ENCODE measurements at regions not wholly inside any gene's neighbourhood (a gene's known extent, or its start where the extent isn't known, plus 50 kb on each side); places are given as distances from the start of the nearest gene placed in this dataset.
A peak's percentile ranks its signal among the peaks of the same experiment; 100 is the strongest.
"Not testable (repeated sequence)": the region's sequence is repeated elsewhere in the genome, so short reads cannot be mapped to it uniquely, and the experiment has no call there.

GRCh38 chr7:91692800-91693199 is 187.7 kb downstream of the MTERF1 start:
- DNase-seq (ENCODE audit: low spot score) = no peak

DNA sequence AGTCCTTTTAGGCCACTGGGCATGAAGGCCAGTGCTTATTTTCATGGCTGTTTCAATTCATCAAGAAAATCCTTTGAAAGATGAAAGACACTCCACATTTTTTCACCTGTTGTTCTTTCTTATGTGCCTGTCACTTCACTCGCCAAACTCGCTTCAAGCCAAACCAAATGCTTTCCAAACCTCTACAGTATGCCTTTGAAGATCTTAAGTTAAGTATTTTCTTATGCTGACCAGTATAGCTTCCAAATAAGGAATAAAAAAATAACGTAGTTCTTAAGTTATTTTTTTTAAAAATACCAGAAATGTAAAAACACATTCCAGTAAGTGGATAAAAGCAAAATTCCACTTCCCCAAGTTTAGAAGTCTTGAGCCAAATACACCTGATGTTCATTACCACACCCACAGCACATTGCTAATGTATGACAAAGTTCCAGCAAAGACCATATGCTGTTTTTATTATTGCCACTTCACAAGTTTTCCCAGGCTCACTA is 186.1 kb downstream of the MTERF1 start:
- DNase-seq (ENCODE audit: low spot score) = peak; percentile 35

- no peak for DNase-seq (ENCODE audit: low spot score)
These were observed 169.6 kb downstream of the MTERF1 start for GRCh38 chr7:91710881-91711280.

DNA sequence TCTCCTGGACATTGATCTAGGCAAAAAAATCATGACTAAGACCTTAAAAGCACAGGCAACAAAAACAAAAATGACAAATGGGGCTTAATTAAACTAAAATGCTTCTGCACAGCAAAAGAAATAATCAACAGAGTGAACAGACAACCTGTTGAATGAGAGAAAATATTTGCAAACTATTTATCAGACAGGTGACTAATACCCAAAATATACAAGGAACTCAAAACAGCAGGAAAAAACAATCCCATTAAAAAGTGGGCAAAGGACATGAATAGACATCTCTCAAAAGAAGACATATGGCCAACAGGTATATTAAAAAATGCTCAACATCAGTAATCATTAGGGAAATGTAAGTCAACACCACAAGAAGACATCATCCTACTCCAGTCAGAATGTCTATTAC is 166.8 kb downstream of the MTERF1 start:
- no peak for DNase-seq (ENCODE audit: low spot score)

DNA sequence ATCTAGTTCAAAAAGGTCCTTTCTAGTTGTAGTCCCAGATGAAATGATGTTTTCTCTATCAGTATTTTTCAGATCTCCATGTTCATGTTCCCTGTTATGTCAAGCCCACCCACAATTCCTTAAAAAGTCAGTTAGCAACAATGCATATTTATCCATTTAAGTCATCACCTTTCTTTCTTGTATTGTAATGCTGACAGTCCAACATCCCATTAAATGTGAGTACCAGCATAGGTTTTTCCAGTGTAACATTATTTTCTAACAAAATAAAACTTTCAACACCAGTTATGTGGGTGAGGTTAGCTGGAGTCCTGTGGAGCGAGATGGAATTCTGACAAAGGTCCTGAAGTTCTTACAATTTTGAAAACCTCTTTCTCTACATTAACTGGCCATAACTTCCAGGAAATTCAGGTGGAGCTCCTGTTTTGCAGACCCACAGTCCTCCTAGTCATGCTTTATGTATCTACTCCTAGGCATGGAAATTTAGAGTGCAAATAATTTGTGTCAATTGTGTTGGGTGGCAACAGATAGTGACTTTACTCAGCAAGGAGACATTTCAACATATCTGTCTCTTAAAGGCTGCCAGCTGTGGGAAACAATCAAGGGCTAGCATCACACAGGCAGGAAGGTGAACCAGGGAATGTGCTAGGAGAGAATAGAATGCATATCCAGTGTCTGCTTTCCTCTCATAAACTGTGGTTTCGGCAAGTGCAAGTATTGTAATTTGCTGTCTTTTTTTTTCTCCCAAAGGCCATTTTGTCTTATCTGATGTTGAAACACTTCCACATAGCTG is 162.6 kb downstream of the MTERF1 start:
- no peak for DNase-seq (ENCODE audit: low spot score)

DNA sequence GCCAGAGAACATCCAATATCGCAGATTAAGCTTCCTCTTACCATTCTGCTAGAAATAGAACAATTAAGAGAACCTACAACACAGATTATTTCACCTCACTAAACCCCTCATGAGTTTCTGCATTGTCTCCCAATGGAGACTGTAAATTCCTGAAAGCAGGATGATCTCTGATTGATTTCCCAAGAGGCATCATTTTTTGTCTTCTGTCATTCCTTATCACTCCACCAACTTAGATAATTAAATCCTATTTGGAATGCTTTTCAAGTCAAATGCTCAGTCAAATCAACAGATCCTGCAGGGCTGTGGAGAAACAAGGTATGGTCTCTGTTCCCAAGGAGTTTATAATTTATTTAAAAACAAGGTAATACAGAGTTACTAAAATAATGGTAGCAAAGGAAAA is 161.5 kb downstream of the MTERF1 start:
- DNase-seq (ENCODE audit: low spot score) = no peak

GRCh38 chr7:91720260-91720937 is 160.1 kb downstream of the MTERF1 start:
- DNase-seq (ENCODE audit: low spot score) = no peak

GRCh38 chr7:91722831-91723230 is 157.7 kb downstream of the MTERF1 start:
- DNase-seq (ENCODE audit: low spot score) = no peak

GRCh38 chr7:91729046-91729445 is 151.5 kb downstream of the MTERF1 start:
- not testable (repeated sequence) for DNase-seq (ENCODE audit: low spot score)

- no peak for DNase-seq (ENCODE audit: low spot score)
These were observed 148.5 kb downstream of the MTERF1 start for GRCh38 chr7:91731976-91732375.

GRCh38 chr7:91749418-91749817 is 131.1 kb downstream of the MTERF1 start:
- DNase-seq (ENCODE audit: low spot score) = no peak

DNA sequence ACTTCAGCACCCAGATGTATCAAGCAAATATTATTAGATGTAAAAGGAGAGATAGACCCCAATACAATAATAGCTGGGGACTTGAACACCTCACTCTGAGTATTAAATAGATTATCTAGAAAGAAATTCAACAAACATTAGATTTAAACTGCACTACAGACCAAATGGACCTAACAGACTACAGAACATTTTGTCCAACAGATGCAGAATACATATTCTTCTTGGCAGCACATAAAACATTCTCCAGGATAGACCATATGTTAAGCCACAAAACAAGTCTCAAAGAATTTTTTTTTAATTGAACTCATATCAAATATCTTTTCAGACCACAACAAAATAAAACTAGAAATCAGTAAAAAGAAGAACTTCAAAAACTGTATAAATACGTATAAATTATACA is 130.4 kb downstream of the MTERF1 start:
- no peak for DNase-seq (ENCODE audit: low spot score)

DNA sequence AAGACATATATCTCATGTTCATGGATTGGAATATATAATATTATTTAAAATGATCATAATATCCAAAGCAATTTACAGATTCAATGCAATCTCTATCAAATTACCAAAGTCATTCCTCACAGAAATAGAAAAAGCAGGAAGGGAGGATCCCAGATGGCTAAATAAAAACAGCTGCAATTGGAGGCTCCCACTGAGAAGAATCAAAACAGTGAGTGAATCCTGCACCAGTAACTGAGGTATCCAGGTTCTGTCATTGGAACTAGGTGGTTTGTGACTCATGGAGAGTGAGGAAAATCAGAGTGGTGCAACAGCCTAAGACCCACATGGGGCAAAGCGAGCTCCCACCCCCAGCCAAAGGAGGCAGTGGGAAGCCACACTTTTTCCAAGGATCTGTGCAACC is 128.4 kb downstream of the MTERF1 start:
- no peak for DNase-seq (ENCODE audit: low spot score)

DNA sequence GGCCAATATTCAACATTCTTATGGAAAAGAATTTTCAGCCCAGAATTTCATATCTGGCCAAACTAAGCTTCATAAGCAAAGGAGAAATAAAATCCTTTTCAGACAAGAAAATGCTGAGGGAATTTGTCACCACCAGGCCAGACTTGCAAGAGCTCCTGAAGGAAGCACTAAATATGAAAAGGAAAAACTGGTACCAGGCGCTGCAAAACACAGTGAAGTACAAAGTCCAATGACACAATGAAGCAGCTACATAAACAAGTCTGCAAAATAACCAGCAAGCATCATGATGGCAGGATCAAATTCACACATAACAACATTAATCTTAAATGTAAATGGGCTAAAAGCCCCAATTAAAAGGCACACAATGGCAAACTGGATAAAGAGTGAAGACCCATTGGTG is 126.2 kb downstream of the MTERF1 start:
- DNase-seq (ENCODE audit: low spot score) = not testable (repeated sequence)

- DNase-seq (ENCODE audit: low spot score) = not testable (repeated sequence)
These were observed 125.4 kb downstream of the MTERF1 start for GRCh38 chr7:91755121-91755520.

- DNase-seq (ENCODE audit: low spot score) = no peak
These were observed 121.2 kb downstream of the MTERF1 start for GRCh38 chr7:91759205-91759863.

DNA sequence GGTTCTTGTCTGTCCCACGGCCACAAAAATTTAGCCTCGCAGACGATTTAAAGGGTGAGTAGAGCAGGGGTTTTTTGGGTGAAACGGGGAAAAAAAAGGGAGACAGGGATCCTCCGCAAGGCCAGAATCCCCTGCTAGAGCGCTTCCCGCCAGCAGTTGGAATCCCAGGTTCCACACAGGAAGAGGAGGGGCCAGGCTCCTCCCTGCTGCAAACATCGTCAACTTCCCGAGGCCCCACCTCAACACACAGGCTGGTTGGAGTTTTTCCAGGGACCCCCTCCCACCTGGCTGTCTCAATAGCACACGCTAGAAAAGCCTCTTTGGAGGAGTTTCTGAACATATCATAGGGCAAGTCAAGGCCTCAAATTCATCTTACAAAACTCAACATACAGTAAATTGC is 112.7 kb downstream of the MTERF1 start:
- no peak for DNase-seq (ENCODE audit: low spot score)

- DNase-seq (ENCODE audit: low spot score) = no peak
These were observed 109.1 kb downstream of the MTERF1 start for GRCh38 chr7:91771394-91771793.

GRCh38 chr7:91771921-91772815 is 108.3 kb downstream of the MTERF1 start:
- DNase-seq (ENCODE audit: low spot score) = peak; percentile 6

DNA sequence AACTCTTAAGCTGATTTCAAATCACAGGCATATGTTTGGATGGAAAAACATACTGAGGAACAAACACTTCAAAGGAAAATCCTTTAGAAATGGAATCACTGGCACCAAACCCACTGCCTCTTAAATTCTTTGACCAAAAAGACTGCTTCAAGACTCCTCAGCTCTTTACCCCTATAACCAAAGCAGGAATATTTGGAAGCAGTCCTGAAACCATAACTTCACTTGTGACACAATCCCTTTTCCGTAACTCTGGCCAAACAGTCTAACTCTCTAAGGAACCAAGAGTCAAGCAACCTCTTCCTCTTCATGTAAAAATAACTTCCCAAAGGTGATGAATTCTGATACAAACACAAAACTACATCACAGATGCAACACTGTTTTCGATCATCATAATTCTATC is 104.3 kb downstream of the MTERF1 start:
- no peak for DNase-seq (ENCODE audit: low spot score)

GRCh38 chr7:91777522-91777921 is 103.0 kb downstream of the MTERF1 start:
- no peak for DNase-seq (ENCODE audit: low spot score)

- no peak for DNase-seq (ENCODE audit: low spot score)
These were observed 102.1 kb downstream of the MTERF1 start for GRCh38 chr7:91778416-91778815.

Measured in GM03348 (cell line).